ENCODE measurements at regions not wholly inside any gene's neighbourhood (a gene's known extent, or its start where the extent isn't known, plus 50 kb on each side); places are given as distances from the start of the nearest gene placed in this dataset.

- TF ChIP-seq CTCF (IDR thresholded peaks at IDR 0.05) (no peak), ZFX (IDR thresholded peaks at IDR 0.05; ENCODE audit: borderline replicate concordance) (no peak)
These were observed 61.7 kb upstream of the LRIG3 start for GRCh38 chr12:58981961-58982360.

Measured in 22Rv1 (cell line).